ENCODE measurements at regions not wholly inside any gene's neighbourhood (a gene's known extent, or its start where the extent isn't known, plus 50 kb on each side); places are given as distances from the start of the nearest gene placed in this dataset.
"Not testable (repeated sequence)": the region's sequence is repeated elsewhere in the genome, so short reads cannot be mapped to it uniquely, and the experiment has no call there.

DNA sequence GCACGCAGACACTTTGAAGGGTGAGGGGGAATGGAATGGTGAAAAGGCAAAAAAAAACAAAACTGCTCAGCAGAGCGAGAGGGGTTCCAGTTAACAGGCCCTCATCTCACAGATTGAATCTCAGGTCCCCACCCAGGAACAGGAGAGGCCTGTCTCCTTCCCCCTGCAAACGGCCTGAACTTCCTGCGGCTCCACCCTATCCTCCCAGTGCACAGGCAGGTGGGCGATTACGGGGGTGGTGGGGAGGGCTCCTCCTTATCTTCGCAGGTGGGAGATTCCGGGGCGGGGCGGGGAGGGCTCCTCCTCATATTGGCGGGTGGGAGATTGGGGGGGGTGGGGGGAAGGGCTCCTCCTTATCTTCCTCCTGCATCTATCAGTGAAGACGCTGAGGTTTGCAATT is 129.0 kb downstream of the SOX4 start:
- H3K4me3 ChIP-seq (ENCODE audit: low read depth, low read length) = no peak overlapping the region
- TF ChIP-seq, protein P1, sequence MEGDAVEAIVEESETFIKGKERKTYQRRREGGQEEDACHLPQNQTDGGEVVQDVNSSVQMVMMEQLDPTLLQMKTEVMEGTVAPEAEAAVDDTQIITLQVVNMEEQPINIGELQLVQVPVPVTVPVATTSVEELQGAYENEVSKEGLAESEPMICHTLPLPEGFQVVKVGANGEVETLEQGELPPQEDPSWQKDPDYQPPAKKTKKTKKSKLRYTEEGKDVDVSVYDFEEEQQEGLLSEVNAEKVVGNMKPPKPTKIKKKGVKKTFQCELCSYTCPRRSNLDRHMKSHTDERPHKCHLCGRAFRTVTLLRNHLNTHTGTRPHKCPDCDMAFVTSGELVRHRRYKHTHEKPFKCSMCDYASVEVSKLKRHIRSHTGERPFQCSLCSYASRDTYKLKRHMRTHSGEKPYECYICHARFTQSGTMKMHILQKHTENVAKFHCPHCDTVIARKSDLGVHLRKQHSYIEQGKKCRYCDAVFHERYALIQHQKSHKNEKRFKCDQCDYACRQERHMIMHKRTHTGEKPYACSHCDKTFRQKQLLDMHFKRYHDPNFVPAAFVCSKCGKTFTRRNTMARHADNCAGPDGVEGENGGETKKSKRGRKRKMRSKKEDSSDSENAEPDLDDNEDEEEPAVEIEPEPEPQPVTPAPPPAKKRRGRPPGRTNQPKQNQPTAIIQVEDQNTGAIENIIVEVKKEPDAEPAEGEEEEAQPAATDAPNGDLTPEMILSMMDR (conservative IDR thresholded peaks at IDR 0.05; ENCODE audit: low read depth, low read length) = no peak
- no peak for DNase-seq (ENCODE audit: low read depth)

- H3K4me3 ChIP-seq (ENCODE audit: low read depth, low read length) = no peak overlapping the region
- TF ChIP-seq, protein P1 (conservative IDR thresholded peaks at IDR 0.05; ENCODE audit: low read depth, low read length) = no peak
- no peak for DNase-seq (ENCODE audit: low read depth)
Measured at GRCh38 chr6:21726676-21727075, 133.1 kb downstream of the SOX4 start.

DNA sequence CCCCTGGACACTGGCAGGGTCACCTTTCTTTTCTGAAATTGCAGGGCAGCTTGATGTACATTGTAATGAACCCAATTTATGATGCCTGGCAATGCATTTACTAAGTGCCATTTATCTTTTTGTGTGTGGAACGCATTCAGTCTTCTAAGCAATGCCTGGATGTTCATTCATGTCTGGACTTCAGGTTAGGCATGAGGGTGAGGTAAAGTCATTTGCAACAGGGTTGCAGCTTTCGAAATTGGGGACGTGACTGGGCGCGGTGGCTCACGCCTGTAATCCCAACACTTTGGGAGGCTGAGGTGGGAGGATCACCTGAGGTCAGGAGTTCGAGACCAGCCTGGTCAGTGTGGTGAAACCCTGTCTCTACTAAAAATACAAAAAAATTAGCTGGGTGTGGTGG is 134.6 kb downstream of the SOX4 start:
- TF ChIP-seq, protein P1 (conservative IDR thresholded peaks at IDR 0.05; ENCODE audit: low read depth, low read length) = no peak
- no peak for DNase-seq (ENCODE audit: low read depth)
- H3K4me3 ChIP-seq (ENCODE audit: low read depth, low read length) = no peak overlapping the region

DNA sequence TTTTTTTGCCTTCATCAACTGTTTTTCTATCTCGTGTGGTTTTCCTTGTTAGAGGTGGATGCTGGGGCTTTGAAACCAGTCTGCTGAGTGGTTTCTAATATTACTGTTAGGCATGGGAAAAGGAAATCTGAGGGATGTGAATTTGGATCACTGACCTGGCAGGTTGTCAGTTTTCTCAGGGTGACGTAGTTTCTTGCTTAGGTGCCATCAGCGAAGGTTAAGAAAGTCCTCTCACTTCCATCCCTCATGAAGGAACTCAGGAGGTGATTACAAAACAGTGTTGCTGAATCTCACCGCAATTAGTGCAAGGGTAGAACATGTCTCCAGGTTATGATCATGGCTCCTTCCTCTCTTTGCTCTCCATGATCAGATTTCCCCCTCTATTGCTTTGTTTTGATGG is 135.9 kb downstream of the SOX4 start:
- DNase-seq (ENCODE audit: low read depth) = no peak
- TF ChIP-seq, protein P1 (conservative IDR thresholded peaks at IDR 0.05; ENCODE audit: low read depth, low read length) = no peak
- no peak overlapping the region for H3K4me3 ChIP-seq (ENCODE audit: low read depth, low read length)

GRCh38 chr6:21730533-21730932 is 137.0 kb downstream of the SOX4 start:
- no peak overlapping the region for H3K4me3 ChIP-seq (ENCODE audit: low read depth, low read length)
- no peak for DNase-seq (ENCODE audit: low read depth)
- TF ChIP-seq, protein P1 (conservative IDR thresholded peaks at IDR 0.05; ENCODE audit: low read depth, low read length) = no peak

GRCh38 chr6:21731411-21732031 is 138.0 kb downstream of the SOX4 start:
- no peak overlapping the region for H3K4me3 ChIP-seq (ENCODE audit: low read depth, low read length)
- TF ChIP-seq, protein P1 (conservative IDR thresholded peaks at IDR 0.05; ENCODE audit: low read depth, low read length) = no peak
- peak; percentile 68 for DNase-seq (ENCODE audit: low read depth)

- DNase-seq (ENCODE audit: low read depth); H3K4me3 ChIP-seq (ENCODE audit: low read depth, low read length): not testable (repeated sequence)
Measured at GRCh38 chr6:21732032-21732730, 138.6 kb downstream of the SOX4 start.

All from choroid plexus epithelial cell (primary cell).